Esophagus muscularis mucosa (tissue), 4 donors: ENCODE measurements at regions not wholly inside any gene's neighbourhood (a gene's known extent, or its start where the extent isn't known, plus 50 kb on each side); places are given as distances from the start of the nearest gene placed in this dataset.
A peak's percentile ranks its signal among the peaks of the same experiment; 100 is the strongest.

Experiments used
- DNase-seq: peaks from one replicate; pipeline ENCODE4 v3.0.0-alpha.2; 2017; ENCODE audit errors: extremely low spot score
- H3K27ac ChIP-seq, 4 donors: fragments of 200-600 bp; sonication (generic); replicated peaks in 1 of 4; 1 replicate in 3 of 4; 2 replicates in 1 of 4; pipeline ENCODE4 v1.5.1; 2016 to 2019; ENCODE audit warnings: mild to moderate bottlenecking in 1 of 4
- H3K27me3 ChIP-seq, 4 donors: fragments of 200-600 bp; sonication (generic); one replicate each; pipeline versions ENCODE4 v1.5.1 to v1.6.0; 2016 to 2019
- H3K36me3 ChIP-seq, 4 donors: fragments of 200-600 bp; sonication (generic); one replicate each; pipeline ENCODE4 v1.5.1; 2016 to 2019
- H3K4me1 ChIP-seq, 4 donors: fragments of 200-600 bp; sonication (generic); one replicate each; pipeline ENCODE4 v1.5.1; 2016 to 2019
- H3K4me3 ChIP-seq, 4 donors: fragments of 200-600 bp; sonication (generic); 1 replicate in 2 of 4; 2 replicates in 2 of 4; pipeline ENCODE4 v1.5.1; 2016 to 2019; ENCODE audit warnings: mild to moderate bottlenecking in 4 of 4, moderate library complexity in 1 of 4
- H3K9me3 ChIP-seq, 4 donors: fragments of 200-600 bp; sonication (generic); 1 replicate in 3 of 4; 2 replicates in 1 of 4; pipeline ENCODE4 v1.5.1; 2016 to 2019
- EP300 ChIP-seq: sonication (generic); formaldehyde crosslinking; IDR thresholded peaks from one replicate; pipeline ENCODE4 v1.6.1; 2017; ENCODE audit warnings: antibody characterized with exemption
- POLR2A ChIP-seq: fragments of 450-650 bp; IDR thresholded peaks from one replicate; pipeline ENCODE4 v1.6.1; 2017; ENCODE audit warnings: antibody characterized with exemption, moderate library complexity, mild to moderate bottlenecking, low read depth
- POLR2AphosphoS5 ChIP-seq, 2 donors: sonication (generic); formaldehyde crosslinking; IDR thresholded peaks; one replicate each; pipeline ENCODE4 v1.6.1; 2017; ENCODE audit warnings: antibody characterized with exemption in 2 of 2
- WGBS: methylation state at CpG from one replicate; pipeline ENCODE4 v1.1.5; 2018; 5-methylcytosine and 5-hydroxymethylcytosine counted together
- intact Hi-C: fragments of 100-400 bp; cut with DNase I; formaldehyde crosslinking; loops from one replicate; pipeline ENCODE4 v1.15.1; 2023
- TF ChIP-seq, protein P1 (sequence below), 3 experiments: fragments of 200-600 bp in 2 of 3; fragments of 450-650 bp in 1 of 3; sonication (generic) in 2 of 3; IDR thresholded peaks; one replicate each; pipeline ENCODE4 v1.5.1; 2017 to 2019; ENCODE audit warnings: antibody characterized with exemption in 3 of 3, mild to moderate bottlenecking in 2 of 3, moderate library complexity in 1 of 3

DNA sequence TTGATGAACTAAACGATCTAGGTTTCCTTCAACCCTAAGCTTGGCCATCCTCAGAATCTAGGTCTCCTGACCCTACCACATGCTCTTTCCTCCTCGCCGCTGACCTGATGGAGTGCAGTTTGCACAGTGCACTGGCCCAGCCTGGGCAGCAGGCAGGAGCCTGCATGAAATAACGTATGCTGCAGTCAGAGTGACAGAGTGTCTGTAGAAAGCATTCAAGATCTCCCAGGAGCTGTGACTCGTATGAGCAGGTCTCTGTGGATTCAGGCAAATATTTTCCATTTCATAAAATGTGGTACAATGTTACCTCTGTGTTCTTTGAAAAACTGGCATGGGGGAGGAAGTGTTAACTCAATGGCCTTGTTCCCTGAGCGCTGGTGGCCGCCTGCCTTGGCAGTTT lies 441.8 kb downstream of the RPS24 start:
- H3K27ac ChIP-seq = no peak overlapping the region
- TF ChIP-seq, protein P1, sequence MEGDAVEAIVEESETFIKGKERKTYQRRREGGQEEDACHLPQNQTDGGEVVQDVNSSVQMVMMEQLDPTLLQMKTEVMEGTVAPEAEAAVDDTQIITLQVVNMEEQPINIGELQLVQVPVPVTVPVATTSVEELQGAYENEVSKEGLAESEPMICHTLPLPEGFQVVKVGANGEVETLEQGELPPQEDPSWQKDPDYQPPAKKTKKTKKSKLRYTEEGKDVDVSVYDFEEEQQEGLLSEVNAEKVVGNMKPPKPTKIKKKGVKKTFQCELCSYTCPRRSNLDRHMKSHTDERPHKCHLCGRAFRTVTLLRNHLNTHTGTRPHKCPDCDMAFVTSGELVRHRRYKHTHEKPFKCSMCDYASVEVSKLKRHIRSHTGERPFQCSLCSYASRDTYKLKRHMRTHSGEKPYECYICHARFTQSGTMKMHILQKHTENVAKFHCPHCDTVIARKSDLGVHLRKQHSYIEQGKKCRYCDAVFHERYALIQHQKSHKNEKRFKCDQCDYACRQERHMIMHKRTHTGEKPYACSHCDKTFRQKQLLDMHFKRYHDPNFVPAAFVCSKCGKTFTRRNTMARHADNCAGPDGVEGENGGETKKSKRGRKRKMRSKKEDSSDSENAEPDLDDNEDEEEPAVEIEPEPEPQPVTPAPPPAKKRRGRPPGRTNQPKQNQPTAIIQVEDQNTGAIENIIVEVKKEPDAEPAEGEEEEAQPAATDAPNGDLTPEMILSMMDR (IDR thresholded peaks at IDR 0.05) = no peak
- TF ChIP-seq EP300 (no peak), POLR2AphosphoS5 (IDR thresholded peaks at IDR 0.05) (no peak), POLR2A (no peak)
- DNase-seq = peak; percentile 75
- H3K4me1 ChIP-seq = peaks cover 0 to 28% (median 25%) of the 10 kb centered on the region in 4 donors
- no peak overlapping the region for H3K4me3 ChIP-seq
- 77% methylated on average over 6 of the region's 7 CpGs for WGBS
- no peaks in the 10 kb centered on the region for H3K36me3 ChIP-seq
- H3K9me3 ChIP-seq = no peaks in the 10 kb centered on the region
- H3K27me3 ChIP-seq = no peaks in the 10 kb centered on the region
- intact Hi-C loops = no loop called here

DNA sequence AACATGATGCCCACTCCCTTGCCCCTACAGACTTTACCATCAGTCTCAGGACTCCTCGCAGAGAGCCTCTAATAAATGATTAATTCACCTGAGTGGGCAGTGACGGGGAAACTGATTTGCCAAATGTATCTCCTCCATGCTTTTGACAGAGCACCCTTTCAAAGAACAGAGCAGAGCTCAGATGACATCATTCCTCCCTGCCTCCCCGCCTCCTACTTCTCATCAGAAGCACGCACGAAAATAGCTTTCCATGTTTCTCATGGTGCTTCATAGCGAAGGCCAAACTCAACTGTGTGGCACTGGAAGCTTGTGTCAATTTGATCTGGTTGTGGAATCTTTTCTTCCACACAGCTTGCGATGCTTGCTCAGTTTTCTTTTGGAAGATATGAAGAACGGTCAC lies 442.5 kb downstream of the RPS24 start:
- no peak overlapping the region for H3K4me3 ChIP-seq
- no peak for TF ChIP-seq POLR2A
- TF ChIP-seq EP300 = no peak
- no peak for TF ChIP-seq POLR2AphosphoS5 (IDR thresholded peaks at IDR 0.05)
- TF ChIP-seq, protein P1 (IDR thresholded peaks at IDR 0.05) = no peak
- WGBS = 87% methylated on average over 8 of the region's 8 CpGs
- H3K9me3 ChIP-seq = no peaks in the 10 kb centered on the region
- no peak overlapping the region for H3K27ac ChIP-seq
- peaks cover 0 to 21% (median 17%) of the 10 kb centered on the region in 4 donors for H3K4me1 ChIP-seq
- DNase-seq = peak; percentile 91
- no peaks in the 10 kb centered on the region for H3K27me3 ChIP-seq
- intact Hi-C loops = no loop called here
- H3K36me3 ChIP-seq = no peaks in the 10 kb centered on the region

DNA sequence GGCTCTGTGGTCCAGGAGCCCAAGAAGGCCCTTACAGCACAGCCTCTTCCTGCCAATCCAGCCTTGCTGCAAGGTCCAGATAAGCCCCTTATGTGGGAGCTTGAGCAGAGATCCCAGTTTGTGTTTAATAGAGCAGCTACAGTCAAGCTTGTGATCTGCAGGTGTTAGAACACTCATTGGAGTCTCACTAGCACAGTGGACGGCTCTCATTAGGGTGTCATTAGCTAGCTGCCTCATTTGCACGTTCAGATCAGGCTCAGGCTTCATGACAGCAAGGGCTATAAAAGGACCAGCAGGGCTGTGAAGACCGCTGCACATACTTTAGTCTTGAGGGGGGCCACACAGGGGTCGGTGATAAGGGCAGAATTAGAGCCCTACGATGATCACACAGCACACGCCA lies 443.2 kb downstream of the RPS24 start:
- Histone ChIP-seq H3K27me3 (no peaks in the 10 kb centered on the region), H3K9me3 (no peaks in the 10 kb centered on the region), H3K36me3 (no peaks in the 10 kb centered on the region), H3K4me3 (no peak overlapping the region), H3K27ac (no peak overlapping the region), H3K4me1 (peaks cover 0 to 14% (median 11%) of the 10 kb centered on the region in 4 donors)
- DNase-seq = peak; percentile 79
- intact Hi-C loops = no loop called here
- WGBS = 88% methylated on average over 6 of the region's 6 CpGs
- TF ChIP-seq EP300 (no peak), POLR2AphosphoS5 (IDR thresholded peaks at IDR 0.05) (no peak)

DNA sequence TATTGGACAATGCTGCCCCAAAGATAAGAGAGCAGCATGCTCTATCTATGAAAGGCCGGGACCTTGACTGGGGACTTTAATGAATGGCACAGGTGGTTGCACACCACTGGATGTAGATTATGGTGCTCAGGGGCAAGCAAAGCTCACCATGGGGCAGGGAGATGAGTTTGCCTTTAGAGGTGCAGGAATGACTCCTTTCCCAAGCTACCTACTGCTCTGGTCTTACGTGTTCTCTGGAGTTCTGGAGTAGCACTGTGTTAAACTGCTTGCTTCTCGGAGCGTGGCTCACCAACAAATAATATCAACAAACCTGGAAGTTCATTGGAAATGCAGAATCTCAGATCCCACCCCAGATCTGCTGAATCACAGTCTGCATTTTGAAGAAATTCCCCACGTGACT lies 445.3 kb downstream of the RPS24 start:
- Histone ChIP-seq H3K27me3 (no peaks in the 10 kb centered on the region), H3K36me3 (no peaks in the 10 kb centered on the region), H3K27ac (no peak overlapping the region), H3K4me1 (no peaks in the 10 kb centered on the region), H3K4me3 (no peak overlapping the region), H3K9me3 (no peaks in the 10 kb centered on the region)
- peak; percentile 91 for DNase-seq
- 98% methylated on average over 5 of the region's 5 CpGs for WGBS
- intact Hi-C loops = no loop called here
- TF ChIP-seq POLR2A (no peak), POLR2AphosphoS5 (IDR thresholded peaks at IDR 0.05) (no peak), EP300 (no peak)
- TF ChIP-seq, protein P1 (IDR thresholded peaks at IDR 0.05) = no peak

DNA sequence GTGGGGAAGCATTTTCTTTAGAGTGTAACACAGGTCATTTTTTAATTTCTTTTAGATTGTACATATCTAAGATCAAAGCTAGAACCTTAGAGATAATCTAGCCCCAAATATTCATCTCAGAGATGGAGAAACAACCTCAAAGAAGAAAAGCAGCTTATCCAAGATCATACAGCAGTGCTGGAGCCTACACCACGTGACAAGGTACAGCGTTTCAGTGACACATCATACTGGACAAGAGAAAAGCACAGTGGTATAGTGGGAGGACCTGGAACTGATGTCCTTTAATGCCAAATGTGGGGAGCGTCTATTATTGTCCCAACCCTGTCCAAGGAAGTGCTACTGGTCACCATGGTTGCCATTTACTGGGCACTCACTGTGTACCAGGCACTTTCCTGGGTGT lies 445.8 kb downstream of the RPS24 start:
- H3K36me3 ChIP-seq = no peaks in the 10 kb centered on the region
- no peak overlapping the region for H3K4me3 ChIP-seq
- no peaks in the 10 kb centered on the region for H3K27me3 ChIP-seq
- H3K9me3 ChIP-seq = no peaks in the 10 kb centered on the region
- WGBS = 89% methylated on average over 3 of the region's 3 CpGs
- peak; percentile 68 for DNase-seq
- TF ChIP-seq POLR2A (no peak), EP300 (no peak), POLR2AphosphoS5 (IDR thresholded peaks at IDR 0.05) (no peak)
- TF ChIP-seq, protein P1 (IDR thresholded peaks at IDR 0.05) = no peak
- intact Hi-C loops = no loop called here
- no peaks in the 10 kb centered on the region for H3K4me1 ChIP-seq
- H3K27ac ChIP-seq = no peak overlapping the region
